ENCODE measurements at regions not wholly inside any gene's neighbourhood (a gene's known extent, or its start where the extent isn't known, plus 50 kb on each side); places are given as distances from the start of the nearest gene placed in this dataset.

DNA sequence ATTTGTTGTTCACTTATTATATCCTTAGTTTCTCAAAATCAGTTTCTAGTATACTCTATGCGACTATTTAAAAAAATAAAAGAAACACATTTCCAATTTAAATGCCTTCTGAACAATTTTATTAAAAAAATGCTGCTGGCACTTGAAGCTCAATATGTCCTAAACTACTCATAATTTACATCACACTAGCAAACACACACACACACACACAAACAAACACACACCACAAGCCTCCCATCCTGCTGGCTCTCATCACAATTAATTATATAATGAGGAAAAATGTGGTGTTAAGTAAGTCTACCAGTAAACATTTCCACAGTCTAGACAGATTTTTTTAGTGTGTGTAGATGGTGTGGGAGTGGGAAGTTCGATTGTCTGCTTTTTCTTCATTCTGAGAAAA is 350.3 kb downstream of the AASDHPPT start (continued):
- TF ChIP-seq, protein P1, sequence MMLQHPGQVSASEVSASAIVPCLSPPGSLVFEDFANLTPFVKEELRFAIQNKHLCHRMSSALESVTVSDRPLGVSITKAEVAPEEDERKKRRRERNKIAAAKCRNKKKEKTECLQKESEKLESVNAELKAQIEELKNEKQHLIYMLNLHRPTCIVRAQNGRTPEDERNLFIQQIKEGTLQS (IDR thresholded peaks at IDR 0.05) = no peak
- TF ChIP-seq ZFX (IDR thresholded peaks at IDR 0.05) = no peak

DNA sequence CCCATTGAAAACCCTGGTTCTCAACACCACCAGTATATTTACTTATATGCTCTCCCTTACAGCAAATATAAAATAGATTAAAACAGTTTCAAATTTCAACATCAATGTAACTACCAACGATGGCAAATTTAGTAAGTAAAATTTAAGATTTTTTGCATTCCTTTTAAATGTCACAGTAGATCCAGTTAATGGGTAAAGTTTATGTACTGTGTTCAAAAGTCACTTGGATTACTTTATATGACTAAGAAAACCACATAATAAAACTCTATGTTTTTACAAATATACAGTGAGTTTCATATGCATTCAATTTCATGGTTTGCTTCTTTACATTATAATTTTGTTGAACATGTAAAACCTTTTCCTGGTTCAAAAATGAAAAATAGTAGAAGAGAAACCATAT is 364.6 kb downstream of the AASDHPPT start:
- H3K36me3 ChIP-seq (ENCODE audit: control insufficient read depth in 1 of 2, insufficient read depth in 2 of 2, low read length in 2 of 2) = no peaks in the 10 kb centered on the region
- CTCF ChIA-PET = no interaction called here
- no peak overlapping the region for H3K27ac ChIP-seq (ENCODE audit: low read depth, low read length)
- intact Hi-C loops (cut with micrococcal nuclease) = no loop called here
- no peaks in the 10 kb centered on the region for H3K9me2 ChIP-seq (ENCODE audit: insufficient read depth)
- DNase-seq (ENCODE audit: low read depth, low spot score) = no peak
- ATAC-seq = no peak
- POLR2A ChIA-PET = no interaction called here
- BruUV-seq (replicated peaks) = no TSS peak
- no peaks in the 10 kb centered on the region for H3K79me2 ChIP-seq (ENCODE audit: insufficient read depth, low read length)
- H3K27me3 ChIP-seq (ENCODE audit: insufficient read depth, low read length) = no peaks in the 10 kb centered on the region
- H3K4me2 ChIP-seq (ENCODE audit: low read length) = no peak overlapping the region
- RAD21 ChIA-PET (ENCODE audit: low non-redundant PET in 1 of 2, low total read pairs in 2 of 2, uncharacterized antibody in 2 of 2, unreplicated experiment in 2 of 2) = no interaction called here
- no peak overlapping the region for H2AFZ ChIP-seq (ENCODE audit: low read depth, low read length, poor library complexity, severe bottlenecking)
- TF ChIP-seq POLR2AphosphoS5 (IDR thresholded peaks at IDR 0.05; ENCODE audit: low read depth, low read length) (no peak), ZFX (IDR thresholded peaks at IDR 0.05) (no peak)
- TF ChIP-seq, protein P2, sequence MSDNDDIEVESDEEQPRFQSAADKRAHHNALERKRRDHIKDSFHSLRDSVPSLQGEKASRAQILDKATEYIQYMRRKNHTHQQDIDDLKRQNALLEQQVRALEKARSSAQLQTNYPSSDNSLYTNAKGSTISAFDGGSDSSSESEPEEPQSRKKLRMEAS (IDR thresholded peaks at IDR 0.05) = no peak
- no peaks in the 10 kb centered on the region for H3K9me3 ChIP-seq (ENCODE audit: control insufficient read depth in 1 of 2, insufficient read depth in 1 of 2, low read depth in 1 of 2, low read length in 2 of 2)
- no peaks in the 10 kb centered on the region for H4K20me1 ChIP-seq (ENCODE audit: insufficient read depth)
- H3K9ac ChIP-seq (ENCODE audit: low read length) = no peak overlapping the region
- H3K4me3 ChIP-seq (replicated peaks in 1 of 2; ENCODE audit: low read depth in 1 of 2, low read length in 2 of 2) = no peak overlapping the region
- no peaks in the 10 kb centered on the region for H3K4me1 ChIP-seq (ENCODE audit: control insufficient read depth in 1 of 2, insufficient read depth in 2 of 2, low read length in 2 of 2)

DNA sequence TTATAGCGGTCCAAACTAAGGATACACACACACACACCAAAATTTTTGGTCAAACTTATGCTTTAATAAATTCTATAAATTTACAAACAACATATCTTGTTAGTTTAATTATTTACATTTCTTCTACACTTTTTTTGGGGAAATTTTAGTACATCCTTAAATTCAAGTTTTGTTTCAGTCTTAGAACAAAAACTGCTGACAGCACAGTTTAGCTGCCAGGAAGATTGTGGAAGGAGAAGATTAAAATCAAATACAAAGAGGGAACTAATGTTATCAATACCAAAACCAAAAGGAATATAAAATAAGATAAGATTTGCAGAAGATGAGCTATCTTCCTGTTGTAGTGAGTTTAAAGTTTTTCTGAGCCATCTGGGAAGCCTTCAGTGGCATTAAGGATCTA is 368.8 kb downstream of the AASDHPPT start:
- Histone ChIP-seq H3K9me3 (ENCODE audit: control insufficient read depth in 1 of 2, insufficient read depth in 1 of 2, low read depth in 1 of 2, low read length in 2 of 2) (no peaks in the 10 kb centered on the region), H3K27me3 (ENCODE audit: insufficient read depth, low read length) (no peaks in the 10 kb centered on the region), H3K27ac (ENCODE audit: low read depth, low read length) (no peak overlapping the region), H3K9ac (ENCODE audit: low read length) (no peak overlapping the region), H3K36me3 (ENCODE audit: control insufficient read depth in 1 of 2, insufficient read depth in 2 of 2, low read length in 2 of 2) (no peaks in the 10 kb centered on the region), H4K20me1 (ENCODE audit: insufficient read depth) (no peaks in the 10 kb centered on the region), H3K4me2 (ENCODE audit: low read length) (no peak overlapping the region), H3K4me1 (ENCODE audit: control insufficient read depth in 1 of 2, insufficient read depth in 2 of 2, low read length in 2 of 2) (no peaks in the 10 kb centered on the region), H3K79me2 (ENCODE audit: insufficient read depth, low read length) (no peaks in the 10 kb centered on the region), H3K4me3 (replicated peaks in 1 of 2; ENCODE audit: low read depth in 1 of 2, low read length in 2 of 2) (no peak overlapping the region), H2AFZ (ENCODE audit: low read depth, low read length, poor library complexity, severe bottlenecking) (no peak overlapping the region), H3K9me2 (ENCODE audit: insufficient read depth) (no peaks in the 10 kb centered on the region)
- BruUV-seq (replicated peaks) = no TSS peak
- CTCF ChIA-PET = no interaction called here
- DNase-seq (ENCODE audit: low read depth, low spot score) (no peak), ATAC-seq (no peak)
- POLR2A ChIA-PET = no interaction called here
- RAD21 ChIA-PET (ENCODE audit: low non-redundant PET in 1 of 2, low total read pairs in 2 of 2, uncharacterized antibody in 2 of 2, unreplicated experiment in 2 of 2) = no interaction called here
- intact Hi-C loops (cut with micrococcal nuclease) = no loop called here
- TF ChIP-seq JUND (IDR thresholded peaks at IDR 0.05) = no peak
- no peak for TF ChIP-seq YY1 (IDR thresholded peaks at IDR 0.05; ENCODE audit: extremely low read depth, insufficient replicate concordance, low read depth, low read length)
- TF ChIP-seq ELF1 (IDR thresholded peaks at IDR 0.05; ENCODE audit: borderline replicate concordance, low read depth) = no peak
- TF ChIP-seq ZFX (IDR thresholded peaks at IDR 0.05) = no peak
- TF ChIP-seq POLR2AphosphoS5 (IDR thresholded peaks at IDR 0.05; ENCODE audit: low read depth, low read length) = no peak
- TF ChIP-seq SP1 (IDR thresholded peaks at IDR 0.05; ENCODE audit: low read depth) = no peak
- no peak for TF ChIP-seq ZNF274 (IDR thresholded peaks at IDR 0.05; ENCODE audit: low read depth, low read length)
- no peak for TF ChIP-seq TCF7L2 (IDR thresholded peaks at IDR 0.05; ENCODE audit: borderline replicate concordance, extremely low read depth, insufficient read depth, insufficient read length)
- no peak for TF ChIP-seq EGR1 (IDR thresholded peaks at IDR 0.05; ENCODE audit: low read depth)
- TF ChIP-seq, protein P3, sequence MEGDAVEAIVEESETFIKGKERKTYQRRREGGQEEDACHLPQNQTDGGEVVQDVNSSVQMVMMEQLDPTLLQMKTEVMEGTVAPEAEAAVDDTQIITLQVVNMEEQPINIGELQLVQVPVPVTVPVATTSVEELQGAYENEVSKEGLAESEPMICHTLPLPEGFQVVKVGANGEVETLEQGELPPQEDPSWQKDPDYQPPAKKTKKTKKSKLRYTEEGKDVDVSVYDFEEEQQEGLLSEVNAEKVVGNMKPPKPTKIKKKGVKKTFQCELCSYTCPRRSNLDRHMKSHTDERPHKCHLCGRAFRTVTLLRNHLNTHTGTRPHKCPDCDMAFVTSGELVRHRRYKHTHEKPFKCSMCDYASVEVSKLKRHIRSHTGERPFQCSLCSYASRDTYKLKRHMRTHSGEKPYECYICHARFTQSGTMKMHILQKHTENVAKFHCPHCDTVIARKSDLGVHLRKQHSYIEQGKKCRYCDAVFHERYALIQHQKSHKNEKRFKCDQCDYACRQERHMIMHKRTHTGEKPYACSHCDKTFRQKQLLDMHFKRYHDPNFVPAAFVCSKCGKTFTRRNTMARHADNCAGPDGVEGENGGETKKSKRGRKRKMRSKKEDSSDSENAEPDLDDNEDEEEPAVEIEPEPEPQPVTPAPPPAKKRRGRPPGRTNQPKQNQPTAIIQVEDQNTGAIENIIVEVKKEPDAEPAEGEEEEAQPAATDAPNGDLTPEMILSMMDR (IDR thresholded peaks at IDR 0.05 in 2 of 3, conservative IDR thresholded peaks at IDR 0.05 in 1 of 3; ENCODE audit: borderline replicate concordance in 1 of 3, insufficient read depth in 1 of 3, low read depth in 2 of 3, low read length in 2 of 3) = no peak
- no peak for TF ChIP-seq SRF (IDR thresholded peaks at IDR 0.05; ENCODE audit: low read depth)
- no peak for TF ChIP-seq POLR2A (IDR thresholded peaks at IDR 0.05; ENCODE audit: borderline replicate concordance, extremely low read depth, insufficient read depth, insufficient read length)
- TF ChIP-seq, protein P4, sequence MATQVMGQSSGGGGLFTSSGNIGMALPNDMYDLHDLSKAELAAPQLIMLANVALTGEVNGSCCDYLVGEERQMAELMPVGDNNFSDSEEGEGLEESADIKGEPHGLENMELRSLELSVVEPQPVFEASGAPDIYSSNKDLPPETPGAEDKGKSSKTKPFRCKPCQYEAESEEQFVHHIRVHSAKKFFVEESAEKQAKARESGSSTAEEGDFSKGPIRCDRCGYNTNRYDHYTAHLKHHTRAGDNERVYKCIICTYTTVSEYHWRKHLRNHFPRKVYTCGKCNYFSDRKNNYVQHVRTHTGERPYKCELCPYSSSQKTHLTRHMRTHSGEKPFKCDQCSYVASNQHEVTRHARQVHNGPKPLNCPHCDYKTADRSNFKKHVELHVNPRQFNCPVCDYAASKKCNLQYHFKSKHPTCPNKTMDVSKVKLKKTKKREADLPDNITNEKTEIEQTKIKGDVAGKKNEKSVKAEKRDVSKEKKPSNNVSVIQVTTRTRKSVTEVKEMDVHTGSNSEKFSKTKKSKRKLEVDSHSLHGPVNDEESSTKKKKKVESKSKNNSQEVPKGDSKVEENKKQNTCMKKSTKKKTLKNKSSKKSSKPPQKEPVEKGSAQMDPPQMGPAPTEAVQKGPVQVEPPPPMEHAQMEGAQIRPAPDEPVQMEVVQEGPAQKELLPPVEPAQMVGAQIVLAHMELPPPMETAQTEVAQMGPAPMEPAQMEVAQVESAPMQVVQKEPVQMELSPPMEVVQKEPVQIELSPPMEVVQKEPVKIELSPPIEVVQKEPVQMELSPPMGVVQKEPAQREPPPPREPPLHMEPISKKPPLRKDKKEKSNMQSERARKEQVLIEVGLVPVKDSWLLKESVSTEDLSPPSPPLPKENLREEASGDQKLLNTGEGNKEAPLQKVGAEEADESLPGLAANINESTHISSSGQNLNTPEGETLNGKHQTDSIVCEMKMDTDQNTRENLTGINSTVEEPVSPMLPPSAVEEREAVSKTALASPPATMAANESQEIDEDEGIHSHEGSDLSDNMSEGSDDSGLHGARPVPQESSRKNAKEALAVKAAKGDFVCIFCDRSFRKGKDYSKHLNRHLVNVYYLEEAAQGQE (IDR thresholded peaks at IDR 0.05; ENCODE audit: low read depth) = no peak
